Lower leg skin (tissue), 3 donors: ENCODE measurements at regions not wholly inside any gene's neighbourhood (a gene's known extent, or its start where the extent isn't known, plus 50 kb on each side); places are given as distances from the start of the nearest gene placed in this dataset.

Source experiments
- CTCF ChIP-seq, 3 donors: fragments of 450-650 bp; IDR thresholded peaks; one replicate each; pipeline ENCODE4 v1.5.1; 2016; ENCODE audit warnings: antibody characterized with exemption in 3 of 3, mild to moderate bottlenecking in 3 of 3, moderate library complexity in 2 of 3
- POLR2A ChIP-seq, 2 donors: fragments of 450-650 bp; IDR thresholded peaks; one replicate each; pipeline ENCODE4 v1.6.1; 2016 to 2017; ENCODE audit warnings: antibody characterized with exemption in 2 of 2, mild to moderate bottlenecking in 1 of 2, moderate library complexity in 1 of 2

GRCh38 chr5:130955041-130955440 lies 210.0 kb downstream of the HINT1 start:
- TF ChIP-seq CTCF (IDR thresholded peaks at IDR 0.05) (no peak), POLR2A (IDR thresholded peaks at IDR 0.05) (no peak)
